ENCODE measurements at regions not wholly inside any gene's neighbourhood (a gene's known extent, or its start where the extent isn't known, plus 50 kb on each side); places are given as distances from the start of the nearest gene placed in this dataset.

DNA sequence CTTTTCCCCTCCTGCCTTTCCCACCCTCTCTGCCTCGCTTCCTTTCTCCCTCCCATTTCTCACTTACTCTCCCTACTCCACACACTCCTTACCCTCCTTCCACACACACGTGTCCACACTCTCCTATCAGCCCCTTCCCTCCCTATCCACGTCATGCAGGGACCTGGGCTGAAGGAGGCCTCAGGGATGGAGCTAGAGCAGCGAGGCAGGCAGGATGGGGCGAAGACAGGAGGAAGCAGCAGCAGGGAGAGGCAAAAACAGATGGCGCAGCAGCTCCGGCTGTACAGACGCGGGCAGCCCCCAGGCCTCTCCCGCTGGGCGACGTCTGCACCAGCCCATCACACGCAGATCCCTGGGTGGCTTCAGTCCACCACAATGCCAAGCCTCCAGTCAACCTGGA, 97.9 kb downstream of the SPATA19 start:
- Histone ChIP-seq H3K9me3 (ENCODE audit: control insufficient read depth, low read length) (no peaks in the 10 kb centered on the region), H3K36me3 (ENCODE audit: control insufficient read depth, insufficient read depth, low read length) (no peaks in the 10 kb centered on the region), H3K27ac (no peak overlapping the region), H2AFZ (no peak overlapping the region), H3K9ac (no peak overlapping the region), H3K4me2 (ENCODE audit: low read length) (no peak overlapping the region), H3K4me1 (no peaks in the 10 kb centered on the region), H3K79me2 (no peaks in the 10 kb centered on the region), H3K27me3 (ENCODE audit: control insufficient read depth, insufficient read depth, low read length) (no peaks in the 10 kb centered on the region), H3K4me3 (ENCODE audit: low read depth, low read length) (no peak overlapping the region)
- TF ChIP-seq CTCF (IDR thresholded peaks at IDR 0.05): no peak

- H3K9ac ChIP-seq: no peak overlapping the region
- no peak overlapping the region for H2AFZ ChIP-seq
- no peak overlapping the region for H3K4me3 ChIP-seq (ENCODE audit: low read depth, low read length)
- no peaks in the 10 kb centered on the region for H3K27me3 ChIP-seq (ENCODE audit: control insufficient read depth, insufficient read depth, low read length)
- no peaks in the 10 kb centered on the region for H3K79me2 ChIP-seq
- no peak for TF ChIP-seq CTCF (IDR thresholded peaks at IDR 0.05)
- H3K4me1 ChIP-seq: no peaks in the 10 kb centered on the region
- H3K9me3 ChIP-seq (ENCODE audit: control insufficient read depth, low read length): no peaks in the 10 kb centered on the region
- H3K27ac ChIP-seq: no peak overlapping the region
- no peak overlapping the region for H3K4me2 ChIP-seq (ENCODE audit: low read length)
- H3K36me3 ChIP-seq (ENCODE audit: control insufficient read depth, insufficient read depth, low read length): no peaks in the 10 kb centered on the region
Observed at GRCh38 chr11:133746663-133747306, 98.5 kb downstream of the SPATA19 start.

GRCh38 chr11:133745791-133746190, 99.5 kb downstream of the SPATA19 start:
- no peaks in the 10 kb centered on the region for H3K79me2 ChIP-seq
- no peak for TF ChIP-seq CTCF (IDR thresholded peaks at IDR 0.05)
- H3K27ac ChIP-seq: no peak overlapping the region
- H3K36me3 ChIP-seq (ENCODE audit: control insufficient read depth, insufficient read depth, low read length): no peaks in the 10 kb centered on the region
- H3K9ac ChIP-seq: no peak overlapping the region
- H3K4me1 ChIP-seq: no peaks in the 10 kb centered on the region
- H3K27me3 ChIP-seq (ENCODE audit: control insufficient read depth, insufficient read depth, low read length): no peaks in the 10 kb centered on the region
- H2AFZ ChIP-seq: no peak overlapping the region
- H3K9me3 ChIP-seq (ENCODE audit: control insufficient read depth, low read length): no peaks in the 10 kb centered on the region
- no peak overlapping the region for H3K4me2 ChIP-seq (ENCODE audit: low read length)
- no peak overlapping the region for H3K4me3 ChIP-seq (ENCODE audit: low read depth, low read length)

DNA sequence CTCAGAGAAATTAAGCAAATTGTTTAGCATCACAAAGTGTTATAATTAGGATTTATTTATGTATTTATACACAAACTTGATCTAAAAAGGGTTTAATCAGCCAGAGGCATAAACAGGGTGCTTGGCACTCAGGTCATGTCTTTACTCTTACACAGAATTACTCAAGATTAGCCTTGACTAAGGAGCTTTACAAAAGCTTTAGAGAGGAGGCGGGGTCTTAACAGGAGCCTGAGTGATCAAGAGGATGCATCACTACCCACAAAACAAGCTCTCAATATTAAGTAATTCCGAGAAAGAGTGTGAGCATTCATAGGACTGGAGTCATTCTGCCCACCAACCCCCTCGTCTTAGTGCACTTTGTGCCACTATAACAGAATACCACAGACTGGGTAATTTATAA, 103.0 kb downstream of the SPATA19 start:
- Histone ChIP-seq H3K9ac (no peak overlapping the region), H2AFZ (no peak overlapping the region), H3K27ac (no peak overlapping the region), H3K27me3 (ENCODE audit: control insufficient read depth, insufficient read depth, low read length) (no peaks in the 10 kb centered on the region), H3K79me2 (no peaks in the 10 kb centered on the region), H3K36me3 (ENCODE audit: control insufficient read depth, insufficient read depth, low read length) (no peaks in the 10 kb centered on the region), H3K4me3 (ENCODE audit: low read depth, low read length) (no peak overlapping the region), H3K4me2 (ENCODE audit: low read length) (no peak overlapping the region), H3K4me1 (no peaks in the 10 kb centered on the region), H3K9me3 (ENCODE audit: control insufficient read depth, low read length) (no peaks in the 10 kb centered on the region)
- TF ChIP-seq CTCF (IDR thresholded peaks at IDR 0.05): no peak

GRCh38 chr11:133740963-133741362, 104.3 kb downstream of the SPATA19 start:
- Histone ChIP-seq H3K36me3 (ENCODE audit: control insufficient read depth, insufficient read depth, low read length) (no peaks in the 10 kb centered on the region), H2AFZ (no peak overlapping the region), H3K27ac (no peak overlapping the region), H3K4me1 (no peaks in the 10 kb centered on the region), H3K9ac (no peak overlapping the region), H3K4me2 (ENCODE audit: low read length) (no peak overlapping the region), H3K4me3 (ENCODE audit: low read depth, low read length) (no peak overlapping the region), H3K79me2 (no peaks in the 10 kb centered on the region), H3K9me3 (ENCODE audit: control insufficient read depth, low read length) (no peaks in the 10 kb centered on the region), H3K27me3 (ENCODE audit: control insufficient read depth, insufficient read depth, low read length) (no peaks in the 10 kb centered on the region)
- TF ChIP-seq CTCF (IDR thresholded peaks at IDR 0.05): no peak

Data from parathyroid adenoma (tissue), 2 donors.